ENCODE measurements at regions not wholly inside any gene's neighbourhood (a gene's known extent, or its start where the extent isn't known, plus 50 kb on each side); places are given as distances from the start of the nearest gene placed in this dataset.

DNA sequence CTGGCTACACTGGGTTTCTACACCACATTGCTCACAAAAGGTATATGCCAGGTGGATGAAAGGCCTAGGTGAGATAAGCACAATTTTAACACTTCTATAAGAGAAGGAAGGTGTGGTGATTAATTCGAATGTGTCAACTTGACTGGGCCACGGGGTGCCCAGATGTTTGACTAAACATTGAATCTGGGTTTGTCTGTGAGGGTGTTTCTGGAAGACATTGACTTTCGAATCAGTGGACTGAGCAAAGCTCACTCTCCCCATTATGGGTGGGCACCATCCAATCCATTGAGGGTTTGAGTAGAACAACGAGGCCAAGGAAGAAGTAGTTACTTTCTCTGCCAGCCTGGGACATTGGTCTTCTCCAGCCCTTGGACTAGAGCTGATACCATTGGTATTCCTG lies 78.2 kb upstream of the COL5A1 start:
- TF ChIP-seq SUZ12 (IDR thresholded peaks at IDR 0.05) (no peak), LEF1 (IDR thresholded peaks at IDR 0.05; ENCODE audit: borderline replicate concordance) (no peak), PKNOX1 (IDR thresholded peaks at IDR 0.05) (no peak), FOXM1 (IDR thresholded peaks at IDR 0.05; ENCODE audit: borderline replicate concordance) (no peak), ZNF384 (IDR thresholded peaks at IDR 0.05) (no peak), BHLHE40 (IDR thresholded peaks at IDR 0.05; ENCODE audit: borderline replicate concordance) (no peak), FOXK2 (IDR thresholded peaks at IDR 0.05) (no peak), SP1 (IDR thresholded peaks at IDR 0.05) (no peak), NFRKB (IDR thresholded peaks at IDR 0.05) (no peak), ARNT (IDR thresholded peaks at IDR 0.05) (no peak), ELF4 (IDR thresholded peaks at IDR 0.05) (no peak), L3MBTL2 (conservative IDR thresholded peaks at IDR 0.05) (no peak), TARDBP (IDR thresholded peaks at IDR 0.05) (no peak), HDGF (IDR thresholded peaks at IDR 0.05; ENCODE audit: borderline replicate concordance) (no peak)
